Stimulated activated CD4-positive, alpha-beta T cell treated with anti-CD3 and anti-CD28 coated beads, Interleukin-1b, Interleukin-23, amount 100 ng/mL, for 48 hours (primary cell): ENCODE measurements at regions not wholly inside any gene's neighbourhood (a gene's known extent, or its start where the extent isn't known, plus 50 kb on each side); places are given as distances from the start of the nearest gene placed in this dataset.

Experiments
- DNase-seq: peaks from one replicate; pipeline ENCODE4 v3.0.0-alpha.2; 2020

DNA sequence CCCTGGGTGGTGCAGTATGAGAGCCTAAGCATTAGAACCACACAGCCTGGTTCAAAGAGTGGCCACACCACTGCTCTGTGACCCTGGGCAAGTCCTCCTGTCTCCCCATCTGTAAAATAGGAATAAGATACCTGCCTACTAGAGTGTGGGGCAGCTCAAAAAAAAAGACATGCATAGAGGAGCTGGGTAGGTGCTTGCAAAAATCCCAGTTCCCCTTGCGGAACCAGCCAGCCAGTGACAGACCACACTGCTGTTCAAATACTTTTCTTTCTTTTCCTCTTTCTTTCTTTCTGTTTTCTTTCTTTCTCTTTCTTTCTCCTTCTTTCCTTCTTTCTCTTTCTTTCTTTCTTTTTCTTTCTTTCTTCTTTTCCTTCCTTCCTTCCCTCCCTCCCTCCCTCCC, 63.0 kb upstream of the TRIM2 start:
- no peak for DNase-seq

DNA sequence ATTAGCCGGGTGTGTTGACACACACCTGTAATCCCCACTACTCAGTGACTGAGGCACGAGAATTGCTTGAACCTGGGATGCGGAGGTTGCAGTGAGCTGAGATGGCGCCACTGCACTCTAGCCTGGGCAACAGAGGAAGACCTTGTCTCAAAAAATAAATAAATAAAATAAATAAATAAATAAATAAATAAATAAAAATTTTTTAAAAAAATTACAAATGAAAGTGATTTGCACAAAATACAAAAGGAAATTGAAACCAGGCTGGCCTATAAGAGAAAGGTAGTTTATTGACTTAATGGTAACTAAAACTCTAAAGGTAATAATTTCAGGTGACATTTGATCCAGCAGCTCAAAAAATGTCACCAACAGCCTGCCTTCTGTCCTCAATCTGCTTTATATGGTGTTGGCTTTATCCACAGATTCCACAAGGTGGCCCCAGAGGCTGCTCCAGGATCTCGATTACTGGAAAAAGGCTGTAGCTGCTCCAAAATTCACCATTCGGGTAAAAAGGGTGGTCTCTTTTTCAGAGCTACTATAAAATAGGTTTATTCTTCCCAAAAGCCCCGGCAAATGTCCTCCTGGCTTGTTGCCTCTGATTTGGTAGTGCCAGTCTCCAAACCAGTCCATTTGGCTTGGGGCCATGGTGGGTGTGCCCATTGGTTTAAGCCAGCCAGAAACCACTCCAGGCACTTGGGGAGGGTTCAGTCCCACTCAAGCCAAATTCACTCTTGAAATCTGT, 61.4 kb upstream of the TRIM2 start:
- peak; percentile 52 for DNase-seq

DNA sequence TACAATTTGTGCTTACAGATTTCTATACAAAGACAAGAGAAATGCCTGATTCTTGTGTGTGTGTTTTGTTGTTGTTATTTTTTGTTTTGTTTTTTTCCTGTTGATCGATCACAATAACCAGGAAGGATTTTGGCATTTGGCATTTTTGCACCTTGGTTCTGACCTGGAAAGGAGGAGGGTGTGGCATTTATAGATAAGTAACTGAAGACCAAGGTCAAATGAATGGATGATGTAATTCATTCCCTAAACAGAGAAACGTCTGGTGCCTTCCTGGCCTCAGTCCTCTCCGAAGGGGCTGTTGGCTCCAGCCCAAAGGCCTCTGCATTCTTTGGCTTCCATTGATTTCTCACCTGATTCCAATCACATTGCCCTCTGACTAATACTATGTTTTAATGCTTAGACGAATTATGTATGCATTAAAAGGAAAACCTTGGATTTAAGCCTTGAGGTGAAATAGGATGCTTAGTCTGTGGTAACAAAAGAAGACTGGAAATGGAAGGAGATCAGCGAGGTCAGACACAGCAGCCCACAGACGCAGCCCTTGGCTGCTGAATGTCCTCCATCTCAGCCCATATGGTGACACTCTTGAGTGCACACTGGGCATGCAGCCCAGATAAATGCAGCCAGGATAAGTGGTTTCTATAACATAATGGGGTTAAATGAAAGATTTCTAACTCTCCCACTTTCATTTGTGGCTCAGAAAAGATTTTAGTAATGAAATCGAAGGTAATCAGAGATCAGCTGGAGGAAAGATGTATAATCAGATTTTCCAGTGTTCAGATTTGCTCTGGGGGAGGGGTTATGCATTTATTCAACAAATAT, 60.5 kb upstream of the TRIM2 start:
- DNase-seq = no peak

DNA sequence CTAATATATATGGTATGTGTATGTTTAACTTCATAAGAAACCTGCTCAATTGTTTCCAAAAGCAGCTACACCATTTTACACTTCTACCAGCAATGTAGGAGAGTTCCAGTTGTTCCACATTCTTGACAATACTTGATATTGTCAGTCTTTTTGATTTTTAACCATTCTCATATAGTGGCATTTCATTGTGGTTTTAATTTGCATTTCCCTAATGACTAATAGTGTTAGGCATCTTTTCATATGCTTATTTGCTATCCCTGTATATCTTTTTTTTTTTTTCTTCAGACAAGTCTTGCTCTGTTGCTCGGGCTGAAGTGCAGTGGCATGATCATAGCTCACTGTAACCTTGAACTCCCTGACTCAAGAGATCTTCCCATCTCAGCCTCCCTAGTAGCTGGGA, 58.2 kb upstream of the TRIM2 start:
- no peak for DNase-seq

DNA sequence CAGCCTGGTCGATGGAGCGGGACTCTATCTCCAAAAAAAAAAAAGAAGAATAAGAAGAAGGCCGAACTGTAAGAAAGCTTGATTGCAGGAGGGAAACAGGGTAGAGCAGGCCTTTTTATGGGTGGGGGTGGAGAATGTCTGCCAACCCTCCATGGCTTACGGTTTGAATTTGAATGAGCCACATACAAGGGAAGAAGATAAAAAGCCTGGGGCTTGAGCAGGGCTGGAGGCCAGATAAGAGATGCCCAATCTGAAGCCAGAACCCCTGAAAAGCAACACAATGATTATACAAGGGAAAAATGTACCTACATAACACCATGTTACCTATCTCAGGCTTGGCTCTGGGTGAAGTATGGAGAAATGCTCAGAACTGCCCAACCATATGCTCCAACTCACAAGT, 57.3 kb upstream of the TRIM2 start:
- no peak for DNase-seq

DNA sequence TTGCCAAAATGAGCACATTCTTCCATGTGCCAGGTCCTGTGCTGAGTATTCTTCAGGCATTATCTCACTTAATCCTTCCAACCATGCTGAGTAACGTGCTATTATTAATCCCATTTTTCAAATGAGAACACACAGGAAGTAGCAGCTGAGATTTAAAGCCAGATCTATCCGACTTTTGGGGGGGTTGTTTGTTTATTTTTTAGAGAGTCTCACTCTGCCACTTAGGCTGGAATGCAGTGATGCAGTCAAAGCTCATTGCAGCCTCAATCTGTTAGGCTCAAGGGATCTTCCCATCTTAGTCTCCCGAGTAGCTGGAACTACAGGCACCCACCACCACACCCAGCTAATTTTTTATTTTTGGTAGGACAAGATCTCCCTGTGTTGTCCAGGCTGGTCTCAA, 55.5 kb upstream of the TRIM2 start:
- DNase-seq = no peak

DNA sequence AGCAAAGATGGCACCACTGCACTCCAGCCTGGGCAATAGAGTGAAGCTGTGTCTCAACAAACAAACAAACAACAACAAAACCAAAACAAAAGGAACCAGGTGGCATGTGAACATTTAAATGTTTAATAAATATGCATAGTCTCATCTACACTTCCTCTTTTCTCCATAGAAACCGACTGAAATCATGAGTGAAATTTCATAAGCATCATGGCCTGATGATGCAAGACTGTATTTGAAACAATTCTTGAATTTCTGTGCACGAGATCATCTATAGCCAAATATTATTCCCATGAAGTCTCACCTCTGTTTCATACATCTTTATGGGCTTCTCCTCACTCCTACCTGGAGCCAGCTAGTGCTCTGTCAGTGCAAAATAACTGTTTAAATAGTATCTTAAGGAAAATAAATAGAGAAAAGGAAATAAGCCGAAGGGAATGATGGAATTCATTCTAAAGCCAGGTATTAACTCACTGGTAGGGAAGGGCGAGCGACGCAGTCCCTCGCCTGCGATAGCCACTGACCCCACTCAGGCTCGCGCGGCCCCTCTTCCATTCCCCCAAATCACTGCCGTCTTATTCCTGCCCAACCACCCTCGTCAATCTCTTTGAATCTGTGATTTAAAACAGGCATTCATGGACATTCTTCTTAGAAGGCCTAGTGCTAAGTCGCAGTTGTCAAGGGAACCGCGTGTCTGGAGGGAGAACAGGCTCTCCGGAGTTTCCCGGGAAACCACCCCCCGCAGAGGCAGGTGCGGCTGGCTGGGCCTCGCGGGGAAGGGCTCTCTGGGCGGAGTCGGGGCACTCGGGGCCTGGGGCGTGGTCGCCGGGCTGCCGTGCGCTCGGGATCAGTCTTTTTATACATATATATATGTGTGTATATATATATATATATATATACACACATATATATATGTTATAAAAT, 52.4 kb upstream of the TRIM2 start:
- DNase-seq = peak; percentile 34

DNA sequence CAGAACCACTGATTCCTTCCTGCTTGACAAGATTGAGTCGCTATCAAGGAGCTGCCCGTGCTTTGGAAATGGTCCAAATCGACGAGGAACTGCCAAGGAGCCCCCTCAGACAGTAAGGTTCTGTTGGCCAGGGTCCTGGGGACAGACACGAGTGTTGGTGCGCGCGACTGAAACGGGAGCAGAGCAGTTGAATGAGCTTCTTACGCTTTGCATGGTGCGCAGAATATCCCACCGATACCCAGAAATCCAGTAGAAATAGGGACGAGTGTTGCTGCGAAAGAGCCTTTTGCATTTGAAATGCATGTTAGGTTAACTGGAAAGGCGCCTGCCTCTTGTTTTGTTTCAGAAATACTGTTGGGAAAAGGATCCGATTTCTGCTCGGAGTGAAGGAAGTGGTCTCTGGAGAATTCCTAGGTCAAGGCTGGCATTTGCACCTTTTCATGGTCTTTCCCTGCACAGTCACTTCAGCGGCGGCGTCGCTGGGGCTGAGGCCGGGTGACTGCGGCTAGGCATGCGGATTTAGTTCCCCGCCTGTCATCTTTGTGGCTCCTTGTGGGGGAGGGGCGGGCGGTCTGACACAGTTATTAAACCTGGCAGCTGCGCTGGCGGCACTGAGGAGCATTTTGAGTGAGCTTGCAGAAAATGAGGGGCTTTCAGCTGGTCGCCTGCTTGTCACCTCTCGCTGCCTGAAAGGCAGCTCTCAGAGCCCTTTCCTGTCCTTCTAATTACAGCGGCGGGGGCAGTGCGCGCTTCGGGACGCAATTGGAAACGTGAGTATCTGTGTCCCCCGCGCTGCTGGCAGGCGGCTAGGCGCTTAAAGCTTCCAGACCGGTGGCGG, 51.5 kb upstream of the TRIM2 start:
- peak; percentile 79 for DNase-seq

DNA sequence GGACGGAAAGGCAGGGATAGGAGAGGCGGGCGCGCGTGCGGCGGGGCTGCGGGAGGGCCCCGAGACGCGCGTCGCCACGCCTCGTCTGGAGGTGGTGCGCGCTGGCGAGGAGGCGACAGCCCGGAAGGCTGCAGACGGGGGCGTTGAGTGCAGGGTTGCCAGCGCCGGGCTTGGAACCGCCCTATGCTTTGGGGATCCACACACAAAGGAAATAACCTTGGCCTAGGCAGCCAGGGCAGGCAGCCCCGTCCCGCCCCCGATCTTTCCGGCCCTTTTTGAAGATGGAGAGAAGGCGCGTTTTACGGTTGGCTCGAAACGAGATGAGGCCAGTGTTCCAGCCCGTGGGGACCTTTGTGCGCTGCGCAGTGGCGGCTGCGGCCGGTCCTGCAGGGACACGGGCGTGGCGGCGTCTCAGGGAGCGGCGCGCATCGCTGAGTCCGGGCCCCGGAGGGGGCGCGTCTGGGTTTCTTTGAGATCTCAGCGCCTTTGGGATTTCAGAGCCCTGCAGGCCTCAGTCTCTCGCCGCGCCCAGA, 50.8 kb upstream of the TRIM2 start:
- DNase-seq = peak; percentile 75

DNA sequence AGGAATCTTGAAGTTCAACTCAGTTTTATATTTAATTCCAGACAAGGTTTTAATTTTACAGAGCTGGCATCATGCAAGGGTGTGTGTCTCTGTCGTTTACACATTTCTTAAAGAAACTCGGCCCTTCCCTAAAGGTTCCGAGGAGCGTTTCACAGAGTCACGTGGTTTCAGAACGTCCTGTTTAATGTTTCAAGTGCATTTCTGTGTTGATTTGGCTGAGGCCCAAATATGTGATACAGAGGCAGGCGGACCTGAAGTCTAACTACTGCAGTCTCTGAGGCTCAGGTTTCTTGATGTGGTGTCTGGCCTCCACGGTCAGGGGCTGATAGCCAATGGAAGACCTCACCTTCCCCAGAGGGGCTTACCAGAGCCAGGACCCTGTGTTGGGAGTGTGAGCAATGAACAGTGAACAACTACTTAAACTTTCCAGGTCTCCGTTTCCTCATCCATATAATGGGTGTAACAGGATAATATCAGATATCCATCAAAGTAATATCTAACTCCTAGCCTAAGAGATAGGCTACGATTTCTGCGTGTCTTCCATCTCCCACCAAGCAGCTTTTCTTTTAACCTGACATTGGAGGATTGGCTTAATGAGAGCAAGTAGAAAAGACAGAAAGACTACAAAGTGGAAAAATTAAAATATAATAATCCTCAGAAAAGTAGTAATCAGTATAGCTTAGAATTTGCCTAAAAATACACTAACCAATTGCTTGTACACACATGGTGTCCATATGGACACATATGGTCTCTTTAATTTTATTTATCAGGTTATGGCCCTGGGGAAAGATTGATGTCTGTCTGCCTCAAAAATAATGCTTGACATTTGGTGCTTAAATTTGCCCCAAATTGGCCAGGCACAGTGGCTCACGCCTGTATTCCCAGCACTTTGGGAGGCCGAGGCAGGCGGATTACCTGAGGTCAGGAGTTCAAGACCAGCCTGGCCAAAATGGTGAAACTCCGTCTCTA, 50.0 kb upstream of the TRIM2 start:
- no peak for DNase-seq
